ENCODE measurements at regions not wholly inside any gene's neighbourhood (a gene's known extent, or its start where the extent isn't known, plus 50 kb on each side); places are given as distances from the start of the nearest gene placed in this dataset.

DNA sequence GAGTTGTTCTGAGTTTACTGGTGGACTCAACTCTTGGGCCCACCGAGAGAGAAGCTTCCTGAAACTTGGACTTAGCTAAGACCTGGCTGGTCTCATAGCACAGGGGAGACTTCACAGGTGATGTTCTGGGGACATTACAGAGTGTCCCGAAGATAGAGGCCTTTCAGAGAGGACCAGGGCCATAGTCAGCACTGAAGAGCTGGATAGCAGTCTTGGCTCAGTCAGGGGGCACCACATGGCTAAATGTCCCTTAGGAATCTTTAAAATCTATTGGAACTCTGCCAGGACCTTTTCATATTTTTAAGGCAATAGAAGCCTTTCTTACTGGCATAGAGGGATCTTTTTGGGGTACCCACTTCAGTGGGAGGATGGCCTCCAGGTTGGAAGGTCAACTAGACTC, 59.8 kb upstream of the CPLX2 start:
- Histone ChIP-seq H3K27me3 (peaks cover 0 to 32% (median 7%) of the 10 kb centered on the region in 7 donors), H3K4me1 (peaks cover 0 to 5% (median 0%) of the 10 kb centered on the region in 9 donors), H3K36me3 (no peaks in the 10 kb centered on the region), H3K27ac (no peak overlapping the region), H3K9me3 (no peaks in the 10 kb centered on the region), H3K4me3 (no peak overlapping the region)
- no peak for ATAC-seq
- no peak for DNase-seq
- TF ChIP-seq, protein P1, sequence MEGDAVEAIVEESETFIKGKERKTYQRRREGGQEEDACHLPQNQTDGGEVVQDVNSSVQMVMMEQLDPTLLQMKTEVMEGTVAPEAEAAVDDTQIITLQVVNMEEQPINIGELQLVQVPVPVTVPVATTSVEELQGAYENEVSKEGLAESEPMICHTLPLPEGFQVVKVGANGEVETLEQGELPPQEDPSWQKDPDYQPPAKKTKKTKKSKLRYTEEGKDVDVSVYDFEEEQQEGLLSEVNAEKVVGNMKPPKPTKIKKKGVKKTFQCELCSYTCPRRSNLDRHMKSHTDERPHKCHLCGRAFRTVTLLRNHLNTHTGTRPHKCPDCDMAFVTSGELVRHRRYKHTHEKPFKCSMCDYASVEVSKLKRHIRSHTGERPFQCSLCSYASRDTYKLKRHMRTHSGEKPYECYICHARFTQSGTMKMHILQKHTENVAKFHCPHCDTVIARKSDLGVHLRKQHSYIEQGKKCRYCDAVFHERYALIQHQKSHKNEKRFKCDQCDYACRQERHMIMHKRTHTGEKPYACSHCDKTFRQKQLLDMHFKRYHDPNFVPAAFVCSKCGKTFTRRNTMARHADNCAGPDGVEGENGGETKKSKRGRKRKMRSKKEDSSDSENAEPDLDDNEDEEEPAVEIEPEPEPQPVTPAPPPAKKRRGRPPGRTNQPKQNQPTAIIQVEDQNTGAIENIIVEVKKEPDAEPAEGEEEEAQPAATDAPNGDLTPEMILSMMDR (IDR thresholded peaks at IDR 0.05) = no peak
- intact Hi-C loops (cut with DNase I) = no loop called here
- WGBS, 2 donors = 78 to 84% methylated on average over 2 of the region's 2 CpGs

DNA sequence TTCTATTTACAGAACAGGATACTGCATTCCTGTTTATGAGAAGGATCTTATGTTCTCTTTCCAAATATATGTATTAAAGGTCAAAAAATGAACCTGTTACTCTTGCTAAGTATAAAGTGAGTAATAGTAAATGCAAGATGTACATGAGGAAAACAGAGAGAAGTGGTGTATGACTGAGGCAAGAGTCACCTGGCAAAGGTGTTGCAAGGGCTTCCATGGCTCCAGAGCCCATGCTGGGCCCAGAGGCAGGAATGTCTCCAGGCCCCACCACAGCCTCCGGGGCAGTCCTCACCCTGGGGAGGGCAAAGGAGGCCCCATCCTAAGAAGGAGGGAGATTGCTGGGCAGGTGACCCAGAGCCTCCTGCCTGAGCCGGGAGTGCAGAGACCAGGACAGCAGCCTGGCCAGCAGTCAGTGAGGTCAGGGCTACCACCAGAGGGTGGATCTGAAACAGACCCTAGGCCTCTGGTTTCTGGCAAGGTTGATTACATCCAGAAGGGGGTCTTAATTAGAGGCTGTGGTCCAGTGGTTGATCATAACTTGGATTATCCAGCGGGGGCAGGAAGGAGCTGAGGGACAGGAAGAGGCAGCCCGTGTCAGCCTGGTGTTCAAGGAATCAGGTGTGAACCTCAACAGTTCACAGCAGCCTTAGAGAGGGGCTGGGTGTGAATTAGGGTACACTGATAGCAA, 57.3 kb upstream of the CPLX2 start:
- H3K27ac ChIP-seq = no peak overlapping the region
- peaks cover 0 to 5% (median 0%) of the 10 kb centered on the region in 9 donors for H3K4me1 ChIP-seq
- 56% methylated on average over 4 of the region's 4 CpGs for WGBS, 2 donors
- H3K27me3 ChIP-seq = peaks cover 0 to 32% (median 6%) of the 10 kb centered on the region in 7 donors
- intact Hi-C loops (cut with DNase I) = no loop called here
- no peak for DNase-seq
- TF ChIP-seq, protein P1 (IDR thresholded peaks at IDR 0.05) = no peak
- H3K4me3 ChIP-seq = no peak overlapping the region
- ATAC-seq = no peak
- no peaks in the 10 kb centered on the region for H3K36me3 ChIP-seq
- H3K9me3 ChIP-seq = no peaks in the 10 kb centered on the region

DNA sequence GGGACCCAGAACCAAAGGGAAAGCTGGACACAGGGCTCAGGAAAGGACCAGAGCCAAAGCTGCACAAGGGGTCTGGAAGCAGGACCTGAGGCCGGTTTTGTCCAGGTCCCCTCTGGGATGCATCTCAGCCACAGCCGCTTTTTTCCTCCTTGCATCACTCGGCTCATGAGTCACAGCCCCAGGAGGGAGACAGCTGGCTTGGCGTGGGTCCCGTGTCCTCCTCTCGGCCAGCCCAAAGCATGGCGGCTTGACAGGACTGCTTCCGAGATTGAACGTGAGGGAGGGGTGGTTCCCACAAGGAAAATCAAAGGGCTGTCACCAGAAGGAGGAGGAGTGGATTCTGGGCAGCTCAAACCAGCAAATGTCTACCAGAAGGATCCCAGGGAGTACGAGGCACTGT, 56.7 kb upstream of the CPLX2 start:
- WGBS, 2 donors = 44 to 57% methylated on average over 10 of the region's 10 CpGs
- ATAC-seq = no peak
- Histone ChIP-seq H3K36me3 (no peaks in the 10 kb centered on the region), H3K4me3 (no peak overlapping the region), H3K9me3 (no peaks in the 10 kb centered on the region), H3K4me1 (peaks cover 0 to 5% (median 0%) of the 10 kb centered on the region in 9 donors), H3K27me3 (peaks cover 0 to 33% (median 5%) of the 10 kb centered on the region in 7 donors), H3K27ac (no peak overlapping the region)
- DNase-seq = peak in 1 of 2 donors; percentile 17
- TF ChIP-seq, protein P1 (IDR thresholded peaks at IDR 0.05) = no peak
- intact Hi-C loops (cut with DNase I) = no loop called here

DNA sequence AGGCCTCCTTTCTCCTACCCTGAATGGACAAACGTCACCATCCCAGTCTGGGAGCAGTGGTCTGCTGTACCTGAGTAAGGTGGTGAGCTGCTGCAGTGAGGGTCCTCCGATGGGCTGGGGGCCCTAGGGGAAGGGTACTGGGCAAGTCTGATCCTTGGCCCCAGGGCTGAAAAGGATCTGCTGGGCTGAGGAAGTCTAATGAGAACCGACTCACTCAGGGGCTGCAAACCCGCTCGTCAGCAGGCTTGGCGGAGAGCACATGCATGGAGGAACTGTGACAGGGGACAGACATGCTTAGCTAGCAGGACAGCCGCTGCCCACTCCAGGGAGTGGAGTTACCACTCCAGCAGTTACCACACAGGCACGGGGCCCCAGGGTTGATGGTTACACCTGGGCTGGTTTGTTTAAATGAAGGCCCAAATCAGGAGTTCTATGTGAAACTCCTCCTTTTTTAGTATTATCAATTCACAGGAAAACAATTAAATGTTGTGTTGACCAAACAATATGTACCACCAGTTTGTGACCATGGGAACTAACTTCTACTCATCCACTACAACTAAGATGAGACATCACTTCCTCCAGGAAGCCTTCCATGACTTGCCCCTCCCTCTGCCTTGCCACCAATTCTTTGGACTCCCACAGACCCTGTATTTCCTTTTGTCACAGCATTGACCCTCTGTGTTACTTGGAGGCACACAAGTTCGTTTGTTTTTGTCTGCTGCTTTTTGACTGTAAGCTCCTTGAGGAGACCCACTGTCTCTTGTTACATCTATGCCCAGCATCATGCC, 56.1 kb upstream of the CPLX2 start:
- 74 to 82% methylated on average over 9 of the region's 9 CpGs for WGBS, 2 donors
- DNase-seq = no peak
- Histone ChIP-seq H3K9me3 (no peaks in the 10 kb centered on the region), H3K27ac (no peak overlapping the region), H3K27me3 (peaks cover 0 to 37% (median 5%) of the 10 kb centered on the region in 7 donors), H3K4me1 (no peaks in the 10 kb centered on the region), H3K4me3 (no peak overlapping the region), H3K36me3 (no peaks in the 10 kb centered on the region)
- intact Hi-C loops (cut with DNase I) = no loop called here
- TF ChIP-seq, protein P1 (IDR thresholded peaks at IDR 0.05) = no peak
- ATAC-seq = no peak

Measured in heart right ventricle (tissue), 16 donors.